ENCODE measurements at regions not wholly inside any gene's neighbourhood (a gene's known extent, or its start where the extent isn't known, plus 50 kb on each side); places are given as distances from the start of the nearest gene placed in this dataset.

DNA sequence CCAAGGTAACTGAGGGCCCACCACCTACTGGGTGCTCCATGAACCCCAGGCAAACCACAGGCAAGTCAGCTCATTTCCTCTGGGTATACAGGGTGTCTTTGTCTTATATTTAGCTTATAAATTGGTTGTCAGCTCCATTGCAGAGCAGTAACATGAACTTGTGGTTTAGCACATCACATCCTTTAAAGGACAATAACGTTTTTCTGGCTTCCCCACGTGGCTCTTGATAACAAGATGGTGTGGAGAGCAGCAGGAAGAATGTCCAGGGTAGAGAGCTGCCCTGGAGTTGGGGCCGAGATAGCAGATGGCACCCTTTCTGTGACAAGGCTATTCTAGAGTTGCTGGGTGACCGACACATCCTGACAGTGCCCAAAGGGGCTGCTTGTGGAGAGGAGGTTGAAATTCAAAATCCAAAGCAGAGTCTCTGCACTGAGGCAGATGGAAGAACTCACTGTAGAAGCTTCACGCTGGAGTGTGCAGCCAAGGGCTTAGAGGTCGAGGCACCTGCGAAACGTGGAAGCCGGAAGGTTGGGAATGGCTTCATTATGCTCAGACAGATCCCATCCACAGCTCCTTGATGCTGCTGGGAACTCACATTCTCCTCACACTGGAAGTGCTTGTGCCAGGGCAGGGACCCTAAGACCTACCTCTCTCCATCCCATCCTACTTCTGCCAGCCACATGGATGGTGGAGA lies 133.0 kb upstream of the FRY start:
- no peak for DNase-seq

DNA sequence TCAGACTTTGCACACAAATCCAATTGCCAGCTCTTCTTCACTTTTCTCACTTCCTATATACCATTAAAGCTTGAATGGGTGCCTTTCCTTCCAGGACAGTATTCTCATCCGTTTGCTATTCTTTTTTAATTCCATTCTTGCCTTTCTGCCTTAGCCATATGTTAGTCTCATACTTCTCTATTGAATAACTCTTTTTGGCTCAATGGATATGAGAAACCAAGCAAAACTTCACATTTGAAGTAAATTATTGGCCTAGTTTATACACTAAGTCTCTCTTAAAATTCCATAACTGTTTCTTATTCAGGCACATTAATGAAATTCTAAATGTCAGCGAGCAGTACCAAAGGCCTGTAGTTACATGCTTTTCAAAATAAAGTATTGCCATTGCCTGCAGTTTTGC lies 129.6 kb upstream of the FRY start:
- no peak for DNase-seq

DNA sequence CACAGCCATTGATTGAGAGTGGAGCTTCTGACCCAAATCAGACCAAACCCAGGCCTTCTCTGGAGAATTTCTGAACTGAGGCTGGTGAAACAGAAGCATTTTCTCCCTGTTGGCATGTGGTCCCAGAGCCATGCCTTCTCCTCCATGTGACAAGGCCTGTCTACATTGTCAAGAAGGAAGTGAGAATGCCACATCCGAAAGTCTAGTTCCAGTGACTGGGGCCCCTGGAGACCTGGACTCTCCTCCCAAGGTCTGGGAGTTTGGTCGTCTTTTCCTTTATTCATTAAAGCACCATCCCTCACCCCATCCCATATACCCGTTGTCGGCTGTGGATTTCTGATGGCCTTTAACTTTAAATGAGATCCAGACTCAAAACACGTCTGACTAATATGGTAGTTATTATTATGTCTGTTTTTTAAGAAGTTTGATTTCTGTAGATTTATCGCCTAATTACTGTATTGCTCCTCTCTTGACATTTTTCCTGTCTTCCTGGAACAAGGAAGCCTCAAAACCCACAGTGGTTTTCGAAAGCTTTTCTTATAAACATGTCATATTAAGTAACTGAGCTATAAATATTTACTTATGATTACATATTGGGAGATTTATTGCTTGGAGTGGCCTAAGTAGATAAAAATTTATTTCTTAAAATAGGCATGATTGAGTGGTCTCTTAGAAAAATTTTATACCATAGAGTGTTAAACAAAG lies 128.3 kb upstream of the FRY start:
- no peak for DNase-seq

DNA sequence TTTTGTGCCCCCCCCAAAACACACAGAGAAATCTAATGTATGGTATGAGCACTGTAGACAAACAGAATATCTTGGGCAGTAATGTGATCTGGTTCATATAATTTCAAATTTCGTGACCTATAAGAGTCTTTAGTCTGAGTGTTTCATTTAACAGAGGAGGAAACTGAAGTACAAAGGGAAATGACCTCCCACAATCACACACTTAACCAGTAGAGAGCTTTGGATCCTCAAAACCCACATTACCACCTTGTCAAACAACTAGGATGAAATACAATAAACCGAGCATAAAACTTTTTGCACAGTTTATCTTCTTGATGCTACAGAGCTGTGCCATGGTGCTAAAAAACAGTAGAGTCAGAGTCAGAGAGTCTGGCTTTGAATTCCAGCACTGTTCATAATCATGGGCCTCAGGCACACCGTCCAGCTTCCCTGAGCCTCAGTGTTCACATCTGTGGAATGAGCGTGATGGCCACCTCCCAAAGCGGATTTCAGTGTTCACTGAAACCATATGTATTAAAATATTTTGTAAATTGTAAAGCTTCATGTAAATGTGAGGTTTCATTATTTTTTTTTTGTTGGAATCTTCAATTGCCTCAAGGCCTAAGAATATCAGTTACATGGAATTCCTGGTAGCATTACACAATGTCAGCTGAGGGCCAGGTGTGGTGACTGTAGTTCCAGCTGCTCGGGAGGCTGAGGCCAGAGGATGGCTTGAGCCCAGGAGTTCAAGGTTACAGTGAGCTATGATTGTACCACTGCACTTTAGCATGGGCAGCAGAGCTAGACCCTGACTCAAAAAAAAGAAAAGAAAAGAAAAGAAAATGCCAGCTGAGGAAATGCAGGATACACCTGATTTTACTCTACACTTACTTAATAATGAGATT lies 126.4 kb upstream of the FRY start:
- DNase-seq, result no peak

DNA sequence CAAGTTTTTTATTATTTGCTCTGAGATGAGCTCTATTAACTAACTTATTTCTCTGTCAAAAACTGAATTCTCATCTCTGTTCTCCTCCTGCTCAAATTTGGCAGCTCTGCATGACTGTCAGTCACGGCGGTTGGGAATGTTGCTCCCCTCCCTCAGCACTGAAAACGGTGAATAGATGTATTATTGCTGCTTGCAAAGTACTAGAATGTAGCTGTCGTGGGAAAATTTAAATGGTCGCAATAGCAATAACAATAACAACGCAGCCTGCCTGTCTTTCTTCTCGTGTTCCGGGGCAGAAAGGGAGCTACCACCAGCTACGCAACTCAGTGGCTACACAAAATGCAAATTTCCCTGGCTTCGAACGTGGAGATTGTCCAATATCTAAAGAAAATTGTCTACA lies 125.6 kb upstream of the FRY start:
- DNase-seq, result no peak

DNA sequence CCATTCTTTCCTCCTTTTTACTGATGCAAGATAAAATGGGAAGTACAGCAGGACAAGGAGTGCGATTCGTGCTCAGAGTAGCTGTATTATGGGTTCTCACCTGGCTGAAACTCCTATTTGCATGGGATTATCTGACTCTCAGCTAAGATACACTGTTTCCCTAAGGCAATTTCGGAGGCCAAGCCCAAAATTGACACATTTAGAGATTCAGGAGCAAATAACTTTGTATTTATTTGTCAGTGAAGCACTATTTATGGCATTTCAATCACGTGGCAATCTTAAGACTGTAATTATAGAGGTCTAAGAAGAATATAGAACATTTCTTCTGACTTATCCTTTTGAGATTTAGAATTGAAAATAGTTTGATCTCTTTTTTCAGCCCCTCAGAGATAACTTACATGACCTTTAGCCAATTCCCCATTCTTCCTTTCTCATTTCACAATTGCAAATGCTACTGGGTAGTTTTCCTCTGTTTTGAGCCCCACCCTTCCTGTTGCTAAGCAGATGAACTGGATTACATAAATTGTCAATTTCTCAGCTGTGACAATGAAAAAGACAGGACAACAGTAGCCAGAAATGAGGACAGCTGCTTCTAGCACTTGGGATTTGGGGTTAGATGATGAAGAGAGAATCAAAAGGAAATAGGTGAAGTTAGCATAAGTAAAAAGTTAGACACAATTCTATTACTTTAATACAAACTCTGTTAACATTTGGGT lies 122.7 kb upstream of the FRY start:
- no peak for DNase-seq

DNA sequence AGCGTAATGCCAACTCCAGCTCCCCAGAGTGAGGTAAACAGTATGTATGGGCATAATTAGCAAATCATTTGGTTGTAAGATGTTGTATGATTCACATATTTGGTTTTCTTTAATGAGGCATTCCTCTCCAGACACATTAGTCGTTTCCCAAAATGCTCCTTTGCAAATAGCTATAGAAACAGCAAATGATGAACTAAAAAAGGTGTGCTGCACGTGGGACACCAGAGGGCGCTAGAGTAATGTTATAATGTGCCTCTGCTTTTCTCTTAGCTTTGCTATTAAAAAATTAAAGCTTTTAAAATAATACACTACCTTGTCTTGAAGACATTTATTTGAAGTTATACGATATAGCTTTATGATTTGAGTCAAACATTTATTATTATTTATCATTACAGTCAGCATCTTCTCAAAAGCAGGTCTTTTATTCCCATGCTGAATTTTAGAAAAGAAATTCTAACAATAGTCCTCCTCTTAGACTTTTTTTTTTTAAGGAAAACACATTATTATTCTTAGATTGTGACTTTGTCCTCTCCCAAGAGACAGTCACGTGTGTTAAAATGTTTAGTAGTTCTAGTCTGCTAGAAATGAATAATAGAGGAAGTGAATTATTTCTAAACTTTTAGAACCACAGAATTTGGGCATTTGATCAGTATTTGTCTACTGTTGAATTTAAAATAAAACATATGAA lies 121.6 kb upstream of the FRY start:
- peak; percentile 47 to 54 for DNase-seq

DNA sequence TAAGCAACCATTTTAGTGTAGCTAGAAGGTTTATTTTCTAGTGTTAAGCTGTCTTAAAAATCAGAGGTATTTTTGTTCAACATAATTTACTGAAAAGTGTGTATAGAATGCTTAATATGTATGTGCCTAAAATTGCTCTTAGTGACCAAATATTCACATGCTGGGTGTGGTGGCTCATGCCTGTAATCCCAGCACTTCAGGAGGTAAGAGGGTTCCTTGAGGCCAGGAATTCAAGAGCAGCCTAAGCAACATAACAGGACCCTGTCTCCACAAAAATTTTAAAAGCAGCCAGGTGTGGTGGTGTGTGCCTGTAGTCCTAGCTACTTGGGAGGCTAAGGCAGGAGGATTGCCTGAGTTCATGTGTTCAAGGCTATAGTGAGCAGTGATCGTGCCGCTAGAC lies 120.9 kb upstream of the FRY start:
- no peak for DNase-seq

DNA sequence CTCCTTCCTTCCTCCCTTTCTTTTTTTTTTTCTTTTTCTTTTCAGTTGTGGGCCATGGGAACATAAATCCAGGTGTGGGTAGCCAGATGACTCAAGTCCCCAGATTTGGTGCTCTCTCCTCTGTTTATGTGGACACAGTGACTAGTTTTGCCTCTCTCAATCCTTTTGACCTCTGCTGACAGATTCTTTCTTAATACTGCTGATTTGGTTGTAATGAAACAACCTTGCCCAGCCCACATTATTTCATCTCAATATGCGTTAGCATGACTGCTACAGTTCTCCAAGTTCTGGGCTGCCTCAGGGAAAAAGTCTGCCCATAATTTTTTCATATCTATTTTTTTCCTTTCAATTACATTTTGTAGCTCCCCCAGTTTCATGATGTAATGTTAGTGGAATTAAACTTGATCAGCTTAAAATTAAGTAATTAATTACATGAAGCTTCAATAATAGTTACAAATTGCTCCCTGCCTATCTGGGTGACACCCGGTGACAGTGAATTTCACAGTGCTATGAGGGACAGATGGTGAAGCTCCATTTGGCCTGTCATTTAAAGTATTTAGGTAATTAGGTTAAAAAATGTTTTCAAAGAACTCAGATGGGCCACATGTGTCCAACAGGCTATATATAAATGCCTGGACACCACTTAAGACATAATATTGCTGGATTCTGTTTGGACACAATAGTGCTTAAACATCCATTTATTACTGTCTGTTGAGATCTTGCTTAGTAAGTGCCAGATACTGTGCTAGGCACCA lies 118.8 kb upstream of the FRY start:
- no peak for DNase-seq

DNA sequence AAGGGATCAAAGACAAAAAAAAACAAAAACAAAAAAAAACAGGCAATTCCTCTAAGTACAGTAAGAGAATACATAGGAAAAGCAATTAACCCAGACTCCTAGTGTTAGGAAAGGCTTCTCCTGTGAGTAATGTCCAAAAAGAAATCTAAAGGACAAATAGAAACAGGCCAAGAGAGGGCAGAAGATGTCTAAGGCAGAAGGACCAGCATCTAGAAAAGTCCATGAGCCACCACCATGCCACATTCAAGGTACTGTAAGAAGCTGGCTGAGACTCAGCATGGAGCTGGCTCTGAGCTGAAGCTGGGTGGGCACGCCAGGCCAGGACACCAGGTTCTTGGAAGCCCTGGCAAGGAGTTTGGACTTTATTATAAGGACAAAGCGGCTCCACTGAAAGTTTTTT lies 118.1 kb upstream of the FRY start:
- DNase-seq, result no peak

DNA sequence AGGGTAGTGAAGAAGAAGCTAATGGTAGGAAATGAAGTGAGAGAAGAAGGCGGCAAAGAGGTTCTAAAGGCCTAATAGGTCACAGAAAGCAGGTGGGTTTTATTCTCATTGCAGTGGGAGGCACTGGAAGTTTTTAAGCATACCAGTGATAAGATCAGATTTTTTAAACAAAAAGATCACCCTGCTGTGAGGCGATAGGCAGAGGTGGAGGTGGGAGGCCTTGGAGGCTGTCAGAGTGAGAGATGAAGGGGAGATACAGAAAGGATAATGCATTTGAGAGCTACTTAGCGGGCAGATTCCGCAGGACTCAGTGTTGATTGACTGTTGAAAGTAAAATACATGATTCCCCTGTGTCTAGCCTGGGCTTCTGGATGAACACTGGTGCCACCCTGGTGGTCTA lies 116.7 kb upstream of the FRY start:
- no peak for DNase-seq

DNA sequence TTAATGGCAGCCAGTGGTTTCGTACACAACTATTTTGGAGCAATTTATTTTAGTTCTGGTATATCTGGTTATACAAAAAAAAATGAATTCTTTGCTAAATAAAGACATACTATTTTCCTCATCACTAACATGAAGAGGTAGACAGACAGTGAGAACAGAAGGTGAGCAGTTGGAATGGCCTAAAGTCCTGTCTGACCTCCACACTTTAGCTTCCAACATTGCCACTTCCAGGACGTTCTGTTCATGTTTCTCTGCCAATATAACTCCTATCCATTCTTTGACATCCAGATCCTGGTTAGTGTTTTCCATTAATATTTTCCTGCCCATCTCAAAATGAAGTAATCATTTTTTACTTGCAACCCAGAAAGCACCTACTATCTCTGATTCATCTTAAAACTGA lies 112.9 kb upstream of the FRY start:
- DNase-seq, result no peak

DNA sequence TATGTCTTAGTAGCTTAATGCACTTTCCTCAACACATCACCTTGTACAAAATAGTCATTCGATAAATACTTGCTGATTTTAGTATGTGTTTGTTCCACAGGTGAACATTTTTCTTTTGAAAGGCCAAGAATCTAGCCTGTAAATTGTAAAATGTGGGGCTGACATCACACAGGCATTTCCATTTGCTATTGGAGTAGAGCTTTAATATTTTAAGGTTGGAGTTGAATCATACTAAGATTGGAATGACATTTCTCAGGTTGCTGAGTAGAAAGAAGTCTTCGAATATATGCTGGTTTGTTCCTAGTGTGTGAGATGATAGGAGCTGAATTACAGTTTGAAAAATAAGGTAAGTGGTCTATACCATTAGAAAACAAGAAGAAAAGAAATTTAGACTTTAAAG lies 112.3 kb upstream of the FRY start:
- no peak for DNase-seq

DNA sequence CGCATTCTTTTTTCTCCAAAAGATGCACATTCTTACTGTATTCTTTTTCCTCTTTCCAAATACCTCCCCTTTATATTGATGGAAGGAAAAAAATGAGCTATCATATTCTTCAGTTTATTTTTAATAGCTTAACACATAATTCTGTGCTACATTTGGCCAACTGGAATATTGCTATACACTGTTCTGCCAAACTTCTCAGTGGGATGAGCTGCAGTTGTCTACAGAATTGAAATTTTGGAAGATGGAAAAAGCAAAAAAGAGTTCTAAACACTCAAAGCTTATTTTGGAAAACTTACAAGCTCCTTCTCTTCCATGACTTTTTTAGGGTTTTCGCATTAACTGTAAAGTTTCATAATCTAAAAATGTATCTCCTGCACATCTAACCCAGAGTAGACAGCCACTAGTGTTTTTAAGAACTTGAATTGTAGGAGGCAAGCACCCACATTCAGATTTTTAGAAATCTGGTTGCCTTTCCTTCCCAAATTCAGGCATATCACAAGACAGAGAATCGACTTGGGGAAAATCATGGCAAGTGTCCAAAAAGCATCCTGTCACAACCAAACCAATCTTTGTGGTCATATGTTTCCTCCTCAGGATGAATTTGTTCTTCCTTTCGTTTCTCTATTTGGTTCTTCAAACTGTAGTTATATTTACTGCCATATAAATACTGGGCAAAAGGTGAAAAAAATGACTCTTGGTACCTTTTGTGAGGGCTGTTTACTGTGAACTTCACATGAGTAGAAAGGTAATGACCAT lies 111.4 kb upstream of the FRY start:
- DNase-seq, result no peak

DNA sequence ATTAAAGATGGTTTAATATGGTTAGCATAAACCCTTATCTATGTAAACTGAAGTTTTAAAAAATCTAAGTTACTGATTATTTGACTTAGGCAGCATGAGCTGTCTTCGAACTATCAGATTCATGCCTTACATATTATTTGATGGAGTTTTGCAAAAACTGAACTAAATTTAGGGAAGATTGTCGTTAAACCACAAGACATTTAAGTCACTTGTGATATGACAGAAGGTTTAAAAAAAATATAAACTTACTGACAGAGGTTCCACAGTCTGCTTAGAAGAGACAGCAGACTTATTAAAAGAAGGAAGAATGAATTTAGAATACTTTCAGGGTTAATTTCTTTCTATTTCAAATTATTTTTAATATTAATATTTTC lies 110.9 kb upstream of the FRY start:
- no peak for DNase-seq

DNA sequence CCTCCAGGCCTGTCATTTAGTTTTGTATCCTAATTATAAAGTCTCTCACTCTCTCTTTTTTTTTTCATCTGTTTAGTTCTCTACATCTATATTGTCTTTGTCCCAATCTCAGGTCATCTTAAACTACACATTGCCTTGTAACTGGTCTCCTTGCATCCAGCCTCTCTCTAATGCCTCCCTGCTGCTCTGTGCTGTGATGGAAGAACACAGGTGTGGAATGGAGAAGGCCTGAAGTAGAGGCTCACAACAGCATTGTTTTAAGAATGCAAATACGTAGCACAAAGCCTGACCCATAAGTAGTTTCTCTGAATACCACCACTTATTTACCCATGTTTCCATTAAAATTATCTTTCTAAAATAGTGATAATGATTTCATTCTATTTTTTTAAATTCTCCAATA lies 108.8 kb upstream of the FRY start:
- DNase-seq, result no peak

DNA sequence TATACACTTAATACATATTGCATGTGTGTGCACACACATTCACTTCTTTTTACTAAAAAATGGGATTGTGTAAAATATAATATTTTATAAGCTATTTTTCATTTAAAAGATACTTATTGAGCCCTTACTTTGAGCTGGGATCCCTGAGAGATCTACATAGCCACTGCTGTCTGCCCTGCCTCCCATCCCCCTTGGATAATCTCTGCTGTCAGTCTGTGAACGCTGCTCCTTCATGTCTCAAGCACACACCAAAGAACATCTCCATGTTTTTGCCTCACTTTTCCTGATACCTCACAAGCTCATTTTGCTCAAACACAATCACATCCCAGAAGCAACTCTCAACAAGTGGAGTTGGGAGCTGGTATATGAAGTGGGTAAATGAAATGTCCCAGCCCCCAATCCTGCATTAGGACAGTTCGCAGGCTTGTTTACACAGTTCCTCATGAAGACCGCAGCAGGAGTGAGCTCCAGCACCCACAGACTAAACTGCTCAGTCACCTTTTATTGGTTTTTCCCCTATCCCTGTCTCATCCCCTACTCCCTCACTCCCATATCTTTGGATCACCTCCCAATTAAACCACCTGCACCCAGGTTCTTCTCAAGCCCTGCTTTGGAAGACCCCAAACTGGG lies 108.3 kb upstream of the FRY start:
- no peak for DNase-seq

DNA sequence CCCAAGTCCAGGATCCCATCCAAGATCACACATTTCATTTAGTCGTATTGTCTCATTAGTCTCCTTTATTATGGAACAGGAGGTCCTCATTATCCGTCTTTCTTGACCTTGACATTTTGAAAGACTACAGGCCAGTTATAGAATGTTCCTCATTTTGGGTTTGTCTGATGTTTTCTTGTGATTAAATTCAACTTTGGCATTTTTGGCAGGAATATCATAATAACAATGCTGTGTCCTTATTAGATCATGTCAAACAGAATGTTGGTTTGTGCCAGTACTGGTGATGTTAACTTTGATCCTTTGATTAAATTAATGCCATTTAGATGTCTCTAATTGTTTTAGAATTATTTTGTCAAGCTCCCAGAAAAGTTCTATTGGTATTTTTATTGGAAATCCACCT lies 106.5 kb upstream of the FRY start:
- no peak for DNase-seq

DNA sequence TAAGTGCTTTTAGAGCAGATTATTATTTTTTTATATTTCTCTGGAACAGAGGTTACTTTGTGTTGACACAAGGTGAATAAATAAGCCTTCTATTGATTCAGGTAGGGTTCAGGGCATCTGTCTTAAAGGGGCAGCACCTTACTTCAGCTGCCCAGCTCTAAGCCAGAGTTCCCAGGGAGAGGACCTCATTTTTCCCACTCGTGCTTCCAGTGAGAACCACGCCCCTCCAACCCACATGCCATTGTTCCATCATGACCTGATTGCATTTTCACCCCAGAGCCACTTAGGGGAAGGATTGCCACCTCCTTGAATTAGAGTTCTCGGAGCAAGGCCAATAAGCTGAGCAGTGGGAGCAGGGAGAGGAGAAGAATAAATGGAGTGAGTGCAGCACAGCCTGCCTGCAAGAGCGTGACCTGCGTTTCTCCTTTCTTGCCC lies 104.3 kb upstream of the FRY start:
- no peak for DNase-seq

DNA sequence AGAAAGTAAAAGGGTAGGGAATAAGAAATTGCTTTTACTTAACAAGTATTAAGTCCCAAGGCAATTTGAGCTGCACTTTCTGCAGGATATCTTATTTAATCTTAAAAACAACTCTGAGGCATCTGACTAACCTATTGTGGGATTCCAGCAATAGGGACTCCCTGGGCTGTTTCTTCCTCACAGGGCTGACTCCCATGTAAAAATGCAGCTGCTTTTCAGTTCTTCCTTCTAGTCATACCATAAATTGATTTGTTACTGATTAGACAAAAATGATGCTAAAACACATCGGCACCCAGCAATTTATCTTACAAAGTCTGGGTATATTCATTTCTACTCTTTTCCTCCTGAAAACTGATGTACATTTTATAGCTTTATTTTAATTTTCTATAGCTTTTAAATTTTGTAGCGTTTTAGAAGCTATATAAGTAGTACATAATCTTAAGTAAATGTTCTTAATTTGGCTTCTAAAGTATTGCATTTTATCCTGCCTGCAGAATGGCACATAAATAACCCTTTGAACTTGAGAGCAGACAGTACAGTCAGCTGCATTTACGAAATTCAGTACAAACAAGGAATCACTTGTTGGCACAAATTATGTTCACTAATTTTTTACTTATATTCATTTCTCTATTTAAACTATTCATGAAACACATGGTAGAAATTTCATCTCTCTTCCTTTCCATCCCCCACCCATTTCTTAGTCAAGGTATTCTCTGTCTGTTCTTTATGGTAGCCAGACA lies 102.4 kb upstream of the FRY start:
- no peak for DNase-seq
